ENCODE measurements at regions not wholly inside any gene's neighbourhood (a gene's known extent, or its start where the extent isn't known, plus 50 kb on each side); places are given as distances from the start of the nearest gene placed in this dataset.

DNA sequence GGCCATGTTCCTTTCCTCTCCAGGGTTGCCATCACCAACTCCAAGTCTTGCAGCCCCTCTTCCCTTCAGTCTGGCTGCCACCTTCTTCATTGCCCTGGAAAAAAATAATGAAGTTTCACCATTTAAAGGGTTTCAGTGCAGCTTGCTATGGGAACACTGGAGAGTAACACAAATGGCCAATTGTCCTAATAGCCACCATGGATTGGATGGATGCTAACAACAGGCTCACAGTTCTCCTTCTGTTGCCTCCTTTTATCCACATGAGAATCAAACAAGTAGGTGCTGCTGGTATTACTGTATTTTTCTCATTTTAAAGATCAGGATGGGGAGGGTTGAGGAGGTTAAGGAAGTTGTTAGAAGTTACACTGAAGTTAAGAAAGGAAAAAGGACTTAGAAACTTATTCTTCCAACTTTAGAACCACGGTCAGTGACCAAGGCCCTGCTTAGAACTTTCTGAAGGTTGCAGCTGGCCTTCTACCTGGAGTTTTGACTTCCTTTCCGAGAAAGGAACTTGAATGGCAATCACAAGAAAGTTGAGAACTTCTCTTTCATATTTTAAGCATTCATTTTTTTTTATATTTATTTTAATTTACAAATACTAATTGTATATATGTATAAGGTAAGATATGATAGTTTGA, 198.0 kb upstream of the MAF start:
- Histone ChIP-seq H3K36me3 (ENCODE audit: control insufficient read depth, insufficient read depth, low read length) (no peaks in the 10 kb centered on the region), H3K4me3 (ENCODE audit: extremely low read depth, insufficient read depth, low read length, poor library complexity, severe bottlenecking) (no peak overlapping the region), H3K27ac (ENCODE audit: low read depth, low read length, severe bottlenecking) (no peak overlapping the region), H3K9me3 (ENCODE audit: control insufficient read depth, low read length) (no peaks in the 10 kb centered on the region), H3K4me1 (ENCODE audit: control insufficient read depth, insufficient read depth, low read length, poor library complexity, severe bottlenecking) (no peaks in the 10 kb centered on the region)
- 83 to 100% methylated on average over 1 of the region's 2 CpGs for WGBS, 2 experiments (ENCODE audit: insufficient coverage in 2 of 2)

DNA sequence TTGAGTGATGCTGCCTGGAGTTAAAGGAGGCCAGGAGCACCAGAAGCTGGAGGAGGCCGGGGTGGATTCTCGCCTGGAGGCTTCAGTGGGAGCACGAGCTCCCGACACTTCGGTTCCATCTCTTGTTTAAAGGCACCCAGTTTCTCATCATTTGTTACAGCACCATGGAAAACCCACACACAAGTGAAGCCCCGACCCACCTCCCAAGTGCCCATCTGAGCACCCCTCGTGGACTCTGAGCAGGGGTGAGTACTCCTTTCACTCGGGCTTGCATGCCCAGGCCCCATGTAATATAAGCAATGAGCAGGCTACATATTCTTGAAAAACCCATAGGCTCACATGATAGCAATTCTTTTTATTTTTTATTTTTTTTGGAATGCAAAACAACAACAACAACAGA, 196.9 kb upstream of the MAF start:
- Histone ChIP-seq H3K27ac (ENCODE audit: low read depth, low read length, severe bottlenecking) (no peak overlapping the region), H3K4me3 (ENCODE audit: extremely low read depth, insufficient read depth, low read length, poor library complexity, severe bottlenecking) (no peak overlapping the region), H3K9me3 (ENCODE audit: control insufficient read depth, low read length) (no peaks in the 10 kb centered on the region), H3K4me1 (ENCODE audit: control insufficient read depth, insufficient read depth, low read length, poor library complexity, severe bottlenecking) (no peaks in the 10 kb centered on the region), H3K36me3 (ENCODE audit: control insufficient read depth, insufficient read depth, low read length) (no peaks in the 10 kb centered on the region)
- 86 to 96% methylated on average over 4 to 5 of the region's 8 CpGs for WGBS, 2 experiments (ENCODE audit: insufficient coverage in 2 of 2)

DNA sequence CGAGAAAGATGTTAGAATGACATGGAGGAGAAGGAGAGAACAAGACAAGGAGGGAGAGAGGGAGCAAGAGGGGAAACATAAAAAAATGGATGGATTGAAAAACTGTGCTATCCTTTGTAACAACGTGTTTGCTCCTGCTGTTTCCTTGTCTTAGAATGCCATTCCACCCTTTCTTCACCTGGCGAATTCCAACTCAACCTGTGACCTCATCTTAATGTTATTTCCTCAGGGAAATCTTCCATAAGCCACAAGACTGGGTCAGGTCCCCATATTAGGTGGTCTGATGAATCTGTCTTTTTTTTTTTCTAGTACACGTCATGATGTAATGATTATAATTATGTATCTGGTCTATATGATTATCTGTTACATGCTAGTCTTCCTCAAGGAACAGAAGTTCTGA, 195.0 kb upstream of the MAF start:
- H3K36me3 ChIP-seq (ENCODE audit: control insufficient read depth, insufficient read depth, low read length), result no peaks in the 10 kb centered on the region
- H3K9me3 ChIP-seq (ENCODE audit: control insufficient read depth, low read length), result no peaks in the 10 kb centered on the region
- H3K27ac ChIP-seq (ENCODE audit: low read depth, low read length, severe bottlenecking), result no peak overlapping the region
- WGBS, 2 experiments (ENCODE audit: insufficient coverage in 2 of 2), result 100% methylated on average over 1 of the region's 4 CpGs
- no peak overlapping the region for H3K4me3 ChIP-seq (ENCODE audit: extremely low read depth, insufficient read depth, low read length, poor library complexity, severe bottlenecking)
- no peaks in the 10 kb centered on the region for H3K4me1 ChIP-seq (ENCODE audit: control insufficient read depth, insufficient read depth, low read length, poor library complexity, severe bottlenecking)

DNA sequence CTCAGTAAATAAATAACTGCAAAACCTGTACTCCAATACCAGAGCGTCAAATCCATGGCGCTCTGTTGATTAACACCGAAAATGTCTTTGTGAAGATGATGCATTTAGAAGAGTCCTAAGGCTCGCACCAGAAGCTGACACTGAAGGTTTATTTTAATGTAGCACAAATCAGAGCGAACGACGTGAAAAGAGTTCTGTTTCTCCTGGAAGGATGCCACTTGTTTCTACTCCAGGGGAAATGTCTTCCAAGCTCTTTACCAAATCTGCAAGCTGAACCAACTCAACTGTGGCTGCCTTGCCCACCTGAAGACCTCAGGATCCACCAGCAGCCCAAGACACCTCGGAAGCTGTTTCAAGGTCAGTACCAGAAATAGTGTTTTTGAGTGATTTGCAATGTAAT, 194.4 kb upstream of the MAF start:
- Histone ChIP-seq H3K36me3 (ENCODE audit: control insufficient read depth, insufficient read depth, low read length) (no peaks in the 10 kb centered on the region), H3K27ac (ENCODE audit: low read depth, low read length, severe bottlenecking) (no peak overlapping the region), H3K9me3 (ENCODE audit: control insufficient read depth, low read length) (no peaks in the 10 kb centered on the region), H3K4me3 (ENCODE audit: extremely low read depth, insufficient read depth, low read length, poor library complexity, severe bottlenecking) (no peak overlapping the region), H3K4me1 (ENCODE audit: control insufficient read depth, insufficient read depth, low read length, poor library complexity, severe bottlenecking) (no peaks in the 10 kb centered on the region)
- 88 to 95% methylated on average over 5 to 8 of the region's 8 CpGs for WGBS, 2 experiments (ENCODE audit: insufficient coverage in 2 of 2)

DNA sequence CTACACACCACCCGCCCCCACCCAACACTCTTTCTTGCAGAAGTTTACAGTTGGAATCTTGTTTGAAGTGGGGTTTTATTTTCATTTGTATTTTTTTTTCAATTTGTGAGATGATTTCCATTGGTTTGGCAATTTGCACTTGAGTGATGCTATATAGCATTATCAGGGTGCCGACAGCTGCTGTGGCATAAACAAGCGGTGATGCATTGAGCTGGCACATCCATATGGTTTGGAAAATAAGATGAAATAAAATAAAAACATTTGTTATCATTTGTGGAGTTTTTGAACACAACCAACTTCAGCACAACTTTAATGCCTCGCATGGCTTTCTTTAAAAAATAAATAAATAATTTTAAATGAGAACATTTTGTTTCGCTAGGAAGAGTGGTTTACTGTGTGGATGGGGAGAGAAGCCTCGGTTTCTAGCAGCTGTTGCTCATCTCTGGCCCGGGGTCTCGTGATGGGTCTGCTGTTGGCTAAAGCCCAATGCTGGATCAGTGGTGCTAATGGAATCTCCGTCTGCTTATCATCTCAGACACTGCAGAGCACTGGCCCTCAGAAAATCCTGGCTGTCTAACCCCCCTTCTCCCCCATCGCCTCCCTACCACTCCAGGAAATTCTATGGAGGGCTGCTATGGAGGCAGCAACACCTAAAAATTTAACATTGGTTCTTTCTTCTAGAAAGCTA, 192.3 kb upstream of the MAF start:
- H3K9me3 ChIP-seq (ENCODE audit: control insufficient read depth, low read length), result no peaks in the 10 kb centered on the region
- no peaks in the 10 kb centered on the region for H3K4me1 ChIP-seq (ENCODE audit: control insufficient read depth, insufficient read depth, low read length, poor library complexity, severe bottlenecking)
- no peak overlapping the region for H3K4me3 ChIP-seq (ENCODE audit: extremely low read depth, insufficient read depth, low read length, poor library complexity, severe bottlenecking)
- WGBS, 2 experiments (ENCODE audit: insufficient coverage in 2 of 2), result 72 to 83% methylated on average over 1 to 4 of the region's 10 CpGs
- H3K27ac ChIP-seq (ENCODE audit: low read depth, low read length, severe bottlenecking), result no peak overlapping the region
- H3K36me3 ChIP-seq (ENCODE audit: control insufficient read depth, insufficient read depth, low read length), result no peaks in the 10 kb centered on the region

DNA sequence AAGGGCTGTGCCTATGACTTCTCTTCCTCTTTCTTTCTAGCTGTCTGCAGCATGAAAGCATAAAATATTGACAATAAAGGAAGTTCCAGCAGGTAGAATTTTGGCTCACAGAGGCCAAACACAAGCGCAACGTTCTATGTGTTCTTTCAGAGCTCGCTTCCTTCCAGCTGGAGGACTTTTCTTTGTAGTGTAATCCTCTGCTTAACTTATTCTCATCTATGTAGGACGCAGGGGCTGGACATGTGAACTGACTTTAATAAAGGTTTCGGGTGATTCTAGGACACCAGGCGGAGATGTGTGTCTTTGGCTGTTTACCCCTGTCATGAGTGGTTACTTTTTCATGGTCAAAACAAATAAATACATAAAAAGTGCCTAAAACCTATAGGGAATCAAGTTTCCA, 191.5 kb upstream of the MAF start:
- H3K36me3 ChIP-seq (ENCODE audit: control insufficient read depth, insufficient read depth, low read length), result no peaks in the 10 kb centered on the region
- 94 to 100% methylated on average over 2 to 3 of the region's 6 CpGs for WGBS, 2 experiments (ENCODE audit: insufficient coverage in 2 of 2)
- no peaks in the 10 kb centered on the region for H3K9me3 ChIP-seq (ENCODE audit: control insufficient read depth, low read length)
- H3K4me1 ChIP-seq (ENCODE audit: control insufficient read depth, insufficient read depth, low read length, poor library complexity, severe bottlenecking), result no peaks in the 10 kb centered on the region
- H3K27ac ChIP-seq (ENCODE audit: low read depth, low read length, severe bottlenecking), result no peak overlapping the region
- no peak overlapping the region for H3K4me3 ChIP-seq (ENCODE audit: extremely low read depth, insufficient read depth, low read length, poor library complexity, severe bottlenecking)

DNA sequence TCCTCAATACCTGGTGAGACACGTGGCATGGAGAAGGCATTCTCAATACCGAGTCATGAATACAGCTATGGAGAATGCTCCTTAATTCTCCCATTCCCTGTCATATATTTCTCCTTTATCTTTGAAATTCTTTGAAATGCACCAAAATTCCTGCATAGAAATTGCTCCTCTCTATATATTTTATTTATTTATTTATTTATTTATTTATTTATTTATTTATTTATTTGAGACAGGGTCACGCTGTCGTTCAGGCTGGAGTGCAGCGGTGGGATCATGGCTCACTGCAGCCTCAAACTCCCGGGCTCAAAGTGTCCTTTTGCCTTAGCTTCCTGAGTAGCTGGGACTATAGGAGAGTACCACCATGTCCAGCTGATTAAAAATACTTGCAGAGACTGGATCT, 190.3 kb upstream of the MAF start:
- no peaks in the 10 kb centered on the region for H3K9me3 ChIP-seq (ENCODE audit: control insufficient read depth, low read length)
- no peak overlapping the region for H3K4me3 ChIP-seq (ENCODE audit: extremely low read depth, insufficient read depth, low read length, poor library complexity, severe bottlenecking)
- 84 to 91% methylated on average over 6 of the region's 6 CpGs for WGBS, 2 experiments (ENCODE audit: insufficient coverage in 2 of 2)
- H3K27ac ChIP-seq (ENCODE audit: low read depth, low read length, severe bottlenecking), result no peak overlapping the region
- no peaks in the 10 kb centered on the region for H3K4me1 ChIP-seq (ENCODE audit: control insufficient read depth, insufficient read depth, low read length, poor library complexity, severe bottlenecking)
- no peaks in the 10 kb centered on the region for H3K36me3 ChIP-seq (ENCODE audit: control insufficient read depth, insufficient read depth, low read length)

DNA sequence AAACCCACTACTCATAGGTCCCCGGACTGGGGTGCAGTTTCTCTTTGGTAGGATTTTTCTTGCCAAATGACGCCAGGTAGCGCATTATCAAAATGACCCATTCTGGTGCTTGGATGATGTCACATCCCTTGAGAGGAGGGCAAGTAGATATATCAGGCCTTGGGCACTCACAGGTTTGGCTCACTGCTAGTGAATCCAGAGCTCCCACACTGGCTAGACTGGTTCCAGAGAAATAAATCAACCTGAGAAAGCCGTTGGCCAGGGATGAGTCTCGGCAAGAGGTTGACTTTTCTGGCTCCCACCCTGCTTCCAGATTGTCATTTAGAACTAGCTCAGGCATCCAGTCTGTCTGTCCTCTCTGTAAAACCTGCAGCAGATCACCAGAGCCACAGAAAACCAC, 188.4 kb upstream of the MAF start:
- H3K9me3 ChIP-seq (ENCODE audit: control insufficient read depth, low read length), result no peaks in the 10 kb centered on the region
- H3K4me1 ChIP-seq (ENCODE audit: control insufficient read depth, insufficient read depth, low read length, poor library complexity, severe bottlenecking), result no peaks in the 10 kb centered on the region
- no peak overlapping the region for H3K4me3 ChIP-seq (ENCODE audit: extremely low read depth, insufficient read depth, low read length, poor library complexity, severe bottlenecking)
- H3K27ac ChIP-seq (ENCODE audit: low read depth, low read length, severe bottlenecking), result no peak overlapping the region
- no peaks in the 10 kb centered on the region for H3K36me3 ChIP-seq (ENCODE audit: control insufficient read depth, insufficient read depth, low read length)
- WGBS, 2 experiments (ENCODE audit: insufficient coverage in 2 of 2), result 79 to 83% methylated on average over 3 of the region's 5 CpGs

DNA sequence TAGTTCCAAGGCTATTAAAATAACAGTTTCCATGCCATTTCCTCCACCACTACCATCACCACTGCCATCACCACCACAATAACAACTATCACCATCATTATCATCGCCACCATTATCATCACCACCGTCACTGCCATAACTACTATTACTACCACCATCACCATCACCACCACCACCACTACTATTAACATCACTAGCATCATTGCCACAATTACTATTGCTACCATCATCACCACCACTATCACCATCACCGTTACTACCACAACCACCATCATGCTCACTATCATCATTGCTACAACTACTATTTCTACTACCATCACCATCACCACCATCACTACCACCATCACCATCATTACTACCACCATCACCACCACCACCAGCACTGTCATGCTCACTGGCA, 185.9 kb upstream of the MAF start:
- 81 to 94% methylated on average over 3 of the region's 3 CpGs for WGBS, 2 experiments (ENCODE audit: insufficient coverage in 2 of 2)

DNA sequence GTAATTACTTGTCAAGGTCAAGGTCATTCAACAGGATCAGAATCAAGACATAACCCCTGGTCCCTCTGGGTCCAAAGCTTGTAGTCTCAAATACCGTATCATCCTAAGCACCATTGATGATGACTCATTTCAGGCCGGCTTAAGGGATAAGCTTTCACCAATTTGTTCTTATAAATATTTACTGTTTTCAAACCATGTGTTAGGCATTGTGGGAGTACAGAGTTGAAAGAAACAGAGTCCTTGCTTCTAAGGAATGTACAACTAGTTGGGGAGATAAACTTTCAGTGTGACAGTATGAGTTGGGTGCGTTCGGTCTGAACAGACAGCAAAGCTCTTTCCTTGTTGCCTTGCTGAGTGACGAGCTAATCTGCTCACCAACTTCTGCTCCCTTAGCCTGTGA, 183.5 kb upstream of the MAF start:
- no peaks in the 10 kb centered on the region for H3K36me3 ChIP-seq (ENCODE audit: control insufficient read depth, insufficient read depth, low read length)
- H3K4me3 ChIP-seq (ENCODE audit: extremely low read depth, insufficient read depth, low read length, poor library complexity, severe bottlenecking), result no peak overlapping the region
- no peak overlapping the region for H3K27ac ChIP-seq (ENCODE audit: low read depth, low read length, severe bottlenecking)
- no peaks in the 10 kb centered on the region for H3K9me3 ChIP-seq (ENCODE audit: control insufficient read depth, low read length)
- H3K4me1 ChIP-seq (ENCODE audit: control insufficient read depth, insufficient read depth, low read length, poor library complexity, severe bottlenecking), result no peaks in the 10 kb centered on the region
- 97 to 100% methylated on average over 2 to 4 of the region's 5 CpGs for WGBS, 2 experiments (ENCODE audit: insufficient coverage in 2 of 2)

More for the DNA sequence above, 185.9 kb upstream of the MAF start:
- Histone ChIP-seq H3K27ac (ENCODE audit: low read depth, low read length, severe bottlenecking) (no peak overlapping the region), H3K4me1 (ENCODE audit: control insufficient read depth, insufficient read depth, low read length, poor library complexity, severe bottlenecking) (no peaks in the 10 kb centered on the region), H3K4me3 (ENCODE audit: extremely low read depth, insufficient read depth, low read length, poor library complexity, severe bottlenecking) (no peak overlapping the region), H3K9me3 (ENCODE audit: control insufficient read depth, low read length) (no peaks in the 10 kb centered on the region), H3K36me3 (ENCODE audit: control insufficient read depth, insufficient read depth, low read length) (no peaks in the 10 kb centered on the region)

DNA sequence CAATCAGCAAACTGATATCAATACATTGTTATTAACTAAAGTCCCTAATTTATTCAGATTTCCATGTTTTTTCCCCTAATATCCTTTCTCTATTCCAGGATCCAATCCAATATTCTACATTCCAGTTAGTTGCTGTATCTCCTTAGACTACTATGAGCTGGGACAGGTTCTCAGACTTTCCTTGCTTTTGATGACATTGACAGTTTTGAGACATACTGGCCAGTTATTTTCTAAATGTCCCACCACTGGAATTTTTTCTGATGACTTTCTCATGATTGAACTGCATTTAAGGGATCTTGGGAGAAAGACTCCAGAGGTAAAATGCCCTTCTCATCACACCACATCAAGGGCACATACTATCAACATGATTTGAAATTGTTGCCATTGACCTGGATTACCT, 177.1 kb upstream of the MAF start:
- H3K36me3 ChIP-seq (ENCODE audit: control insufficient read depth, insufficient read depth, low read length), result no peaks in the 10 kb centered on the region
- H3K4me3 ChIP-seq (ENCODE audit: extremely low read depth, insufficient read depth, low read length, poor library complexity, severe bottlenecking), result no peak overlapping the region
- no peaks in the 10 kb centered on the region for H3K9me3 ChIP-seq (ENCODE audit: control insufficient read depth, low read length)

More for the DNA sequence above, 177.1 kb upstream of the MAF start:
- no peaks in the 10 kb centered on the region for H3K4me1 ChIP-seq (ENCODE audit: control insufficient read depth, insufficient read depth, low read length, poor library complexity, severe bottlenecking)
- no peak overlapping the region for H3K27ac ChIP-seq (ENCODE audit: low read depth, low read length, severe bottlenecking)

Data from mesodermal cell (in vitro differentiated cells).